A549 (cell line): ENCODE measurements at regions not wholly inside any gene's neighbourhood (a gene's known extent, or its start where the extent isn't known, plus 50 kb on each side); places are given as distances from the start of the nearest gene placed in this dataset.

Source experiments
- ATAC-seq, 2 experiments: fragments of 200-7000 bp in 1 of 2; fragments of >200 bp in 1 of 2; cut with Nextera tagmentation in 1 of 2; cut with Tn5 transposase in 1 of 2; 3 replicates each; pipeline versions ENCODE4 v1.8.0 to v1.9.1; 2018 to 2020; ENCODE audit warnings: mild to moderate bottlenecking in 1 of 2, moderate library complexity in 1 of 2
- CTCF ChIA-PET: fragments of 300-600 bp; sonication (Branson Sonifier 250); formaldehyde crosslinking; extraction: SDS; loops from one replicate; lab custom pipeline; 2021; ENCODE audit warnings: antibody characterized with exemption, inconsistent platforms; lab: Yijun Ruan, JAX
- POLR2A ChIA-PET: fragments of 350-600 bp; formaldehyde crosslinking; extraction: SDS; loops from one replicate; lab custom pipeline; 2021; ENCODE audit warnings: antibody characterized with exemption, inconsistent platforms; lab: Yijun Ruan, JAX
- DNase-seq, 2 experiments: peaks; one replicate each; pipeline versions ENCODE4 v3.0.0 to v3.0.0-alpha.2; 2011 to 2016; ENCODE audit warnings: low read depth in 1 of 2, low spot score in 1 of 2
- FAIRE-seq: peaks from 2 replicates; lab custom pipeline; 2011; peaks lifted over from hg19 to GRCh38; lab: Jason Lieb, UNC
- H3K27ac ChIP-seq, 2 experiments: fragments of >200 bp; sonication (Bioruptor Twin); formaldehyde crosslinking; 3 replicates each; pipeline ENCODE4 v1.5.1; 2016 to 2017
- H3K4me1 ChIP-seq: fragments of >200 bp; sonication (Bioruptor Twin); formaldehyde crosslinking; 3 replicates; pipeline ENCODE4 v1.6.1; 2016
- H3K4me2 ChIP-seq: fragments of >200 bp; sonication (Bioruptor Twin); formaldehyde crosslinking; 3 replicates; pipeline ENCODE4 v1.6.1; 2016
- H3K4me3 ChIP-seq: fragments of >200 bp; sonication (Bioruptor Twin); formaldehyde crosslinking; 3 replicates; pipeline ENCODE4 v1.5.1; 2016
- H3K9me3 ChIP-seq: fragments of >200 bp; sonication (Bioruptor Twin); formaldehyde crosslinking; 3 replicates; pipeline ENCODE4 v1.6.1; 2016
- BCL3 ChIP-seq: fragments of >200 bp; sonication (Bioruptor Twin); formaldehyde crosslinking; IDR thresholded peaks from 3 replicates; pipeline ENCODE4 v1.6.1; 2016
- CEBPB ChIP-seq, 2 experiments: fragments of >200 bp in 1 of 2; sonication (Bioruptor Twin) in 1 of 2; formaldehyde crosslinking in 1 of 2; IDR thresholded peaks; 2 replicates each; pipeline ENCODE4 v1.6.1; 2012 to 2016
- CHD2 ChIP-seq: fragments of 150-350 bp; IDR thresholded peaks from 2 replicates; pipeline ENCODE4 v1.6.1; 2014; ENCODE audit warnings: low read length; ENCODE audit not compliant: partially characterized antibody
- CHD4 ChIP-seq: fragments of 200-600 bp; sonication (generic); IDR thresholded peaks from 2 replicates; pipeline ENCODE4 v1.6.1; 2016; ENCODE audit warnings: antibody characterized with exemption, mild to moderate bottlenecking, borderline replicate concordance
- E2F6 ChIP-seq: IDR thresholded peaks from 2 replicates; pipeline ENCODE4 v1.6.1; 2012; ENCODE audit warnings: low read depth, borderline replicate concordance
- EHMT2 ChIP-seq: fragments of 200-600 bp; sonication (generic); IDR thresholded peaks from 2 replicates; pipeline ENCODE4 v1.6.1; 2016; ENCODE audit warnings: antibody characterized with exemption, low read depth, mild to moderate bottlenecking, moderate library complexity
- ESRRA ChIP-seq: fragments of 150-350 bp; IDR thresholded peaks from 2 replicates; pipeline ENCODE4 v1.6.1; 2014; ENCODE audit warnings: mild to moderate bottlenecking, low read length, borderline replicate concordance
- FOSL2 ChIP-seq, 2 experiments: fragments of 450-650 bp in 1 of 2; fragments of >200 bp in 1 of 2; sonication (Bioruptor Twin) in 1 of 2; formaldehyde crosslinking; IDR thresholded peaks; 2 replicates each; pipeline versions ENCODE4 v1.5.0 to v1.6.1; 2016 to 2020; ENCODE audit warnings: mild to moderate bottlenecking in 1 of 2, moderate library complexity in 1 of 2
- FOXS1 ChIP-seq: fragments of 250-450 bp; sonication (Bioruptor Pico); IDR thresholded peaks from 2 replicates; pipeline ENCODE4 v1.5.0; 2020; ENCODE audit warnings: mild to moderate bottlenecking, moderate library complexity
- HES2 ChIP-seq: fragments of >200 bp; sonication (Bioruptor Twin); formaldehyde crosslinking; IDR thresholded peaks from 2 replicates; pipeline ENCODE4 v1.6.1; 2016
- HEYL ChIP-seq: fragments of 250-450 bp; sonication (Bioruptor Pico); IDR thresholded peaks from 2 replicates; pipeline ENCODE4 v1.8.0; 2021; ENCODE audit warnings: mild to moderate bottlenecking, moderate library complexity
- HOXB13 ChIP-seq: fragments of 250-450 bp; sonication (Bioruptor Pico); IDR thresholded peaks from 2 replicates; pipeline ENCODE4 v1.5.0; 2020; ENCODE audit warnings: low read depth, mild to moderate bottlenecking, moderate library complexity
- JUNB ChIP-seq: fragments of >200 bp; sonication (Bioruptor Twin); formaldehyde crosslinking; IDR thresholded peaks from 2 replicates; pipeline ENCODE4 v1.6.1; 2016
- MAFK ChIP-seq: fragments of 450-650 bp; IDR thresholded peaks from 2 replicates; pipeline ENCODE4 v1.6.1; 2014; ENCODE audit not compliant: partially characterized antibody
- MAZ ChIP-seq: fragments of 150-350 bp; IDR thresholded peaks from 2 replicates; pipeline ENCODE4 v1.6.1; 2014; ENCODE audit warnings: antibody characterized with exemption, low read depth, low read length, borderline replicate concordance
- MYC ChIP-seq: IDR thresholded peaks from 2 replicates; pipeline ENCODE4 v1.6.1; 2012; ENCODE audit warnings: mild to moderate bottlenecking, inconsistent platforms, low read length, improper control_type of control experiment, borderline replicate concordance
- NFE2L2 ChIP-seq: fragments of 150-350 bp; conservative IDR thresholded peaks from 2 replicates; pipeline ENCODE4 v1.6.1; 2014; ENCODE audit warnings: low read length
- NPAS2 ChIP-seq: fragments of 250-450 bp; sonication (Bioruptor Pico); IDR thresholded peaks from 2 replicates; pipeline ENCODE4 v1.8.0; 2022; ENCODE audit warnings: mild to moderate bottlenecking, moderate library complexity, borderline replicate concordance
- PHF8 ChIP-seq: fragments of 200-600 bp; sonication (generic); IDR thresholded peaks from 2 replicates; pipeline ENCODE4 v1.6.1; 2016; ENCODE audit warnings: low read depth, mild to moderate bottlenecking, antibody characterized with exemption, moderate library complexity, borderline replicate concordance
- POLR2A ChIP-seq: IDR thresholded peaks from 2 replicates; pipeline ENCODE4 v1.6.1; 2012; ENCODE audit warnings: mild to moderate bottlenecking, low read length
- RAD21 ChIP-seq, 2 experiments: fragments of >200 bp in 1 of 2; sonication (Bioruptor Twin) in 1 of 2; formaldehyde crosslinking in 1 of 2; IDR thresholded peaks in 1 of 2; conservative IDR thresholded peaks in 1 of 2; 2 replicates in 1 of 2; 3 replicates in 1 of 2; pipeline ENCODE4 v1.6.1; 2012 to 2018; ENCODE audit warnings: inconsistent platforms in 1 of 2
- RCOR1 ChIP-seq: fragments of 150-350 bp; IDR thresholded peaks from 2 replicates; pipeline ENCODE4 v1.6.1; 2014; ENCODE audit warnings: antibody characterized with exemption, low read length, low read depth
- SMC3 ChIP-seq: fragments of >200 bp; sonication (Bioruptor Twin); formaldehyde crosslinking; IDR thresholded peaks from 3 replicates; pipeline ENCODE4 v1.6.1; 2018; ENCODE audit warnings: inconsistent platforms
- SREBF2 ChIP-seq: fragments of 450-650 bp; IDR thresholded peaks from 2 replicates; pipeline ENCODE4 v1.6.1; 2014; ENCODE audit warnings: mild to moderate bottlenecking, moderate library complexity
- TP53 ChIP-seq: fragments of 250-450 bp; sonication (Bioruptor Pico); IDR thresholded peaks from 2 replicates; pipeline ENCODE4 v1.5.0; 2021; ENCODE audit warnings: mild to moderate bottlenecking, moderate library complexity
- ZC3H11A ChIP-seq: fragments of 450-650 bp; IDR thresholded peaks from 2 replicates; pipeline ENCODE4 v1.6.1; 2014; ENCODE audit warnings: antibody characterized with exemption, mild to moderate bottlenecking
- WGBS: methylation state at CpG from one replicate; pipeline ENCODE4 v1.1.6; 2017; ENCODE audit errors: missing lambda C conversion rate; 5-methylcytosine and 5-hydroxymethylcytosine counted together
- TF ChIP-seq, protein P1 (sequence below): IDR thresholded peaks from 2 replicates; pipeline ENCODE4 v1.6.1; 2012
- TF ChIP-seq, protein P2 (sequence below): fragments of >200 bp; sonication (Bioruptor Twin); formaldehyde crosslinking; IDR thresholded peaks from 3 replicates; pipeline ENCODE4 v1.5.1; 2016

GRCh38 chr3:132817646-132818177 is 95.5 kb upstream of the NPHP3 start:
- FAIRE-seq (no peak), ATAC-seq (no peak), DNase-seq (no peak)
- Histone ChIP-seq H3K4me1 (no peaks in the 10 kb centered on the region), H3K9me3 (no peaks in the 10 kb centered on the region), H3K4me2 (no peak overlapping the region), H3K4me3 (no peak overlapping the region), H3K27ac (no peak overlapping the region)
- TF ChIP-seq E2F6, result no peak
- ChIA-PET POLR2A (no interaction called here), CTCF (no interaction called here)
- WGBS, result 2% methylated on average over 3 of the region's 3 CpGs

DNA sequence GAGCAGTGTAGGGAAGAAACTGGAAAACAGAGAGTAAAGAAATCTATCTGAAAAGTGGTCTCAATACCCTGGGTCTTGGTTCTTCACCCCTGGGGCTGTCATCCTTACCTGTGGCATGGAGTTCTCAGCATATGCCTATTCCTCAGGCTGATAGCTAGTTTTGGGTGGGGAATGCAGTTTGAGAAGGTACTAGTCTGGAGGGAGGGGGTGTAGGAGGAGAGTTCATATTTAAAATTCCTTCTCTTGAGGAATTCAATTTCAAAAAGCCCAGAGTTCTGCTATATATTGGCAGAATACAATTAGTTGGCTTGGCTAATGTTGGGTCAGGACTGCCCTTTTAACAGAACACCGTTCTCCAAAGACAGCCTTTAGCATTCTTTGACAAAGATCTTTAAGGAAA is 82.9 kb upstream of the NPHP3 start:
- no peak for ATAC-seq
- DNase-seq, result no peak
- ChIA-PET CTCF (no interaction called here), POLR2A (no interaction called here)
- WGBS, result 0% methylated on average over 1 of the region's 1 CpG
- TF ChIP-seq SREBF2 (no peak), HOXB13 (no peak), ESRRA (no peak), HEYL (no peak), BCL3 (no peak), HES2 (no peak), MAFK (no peak), FOXS1 (CRISPR knock-in tag) (no peak), SMC3 (no peak), JUNB (no peak)
- TF ChIP-seq, protein P1, sequence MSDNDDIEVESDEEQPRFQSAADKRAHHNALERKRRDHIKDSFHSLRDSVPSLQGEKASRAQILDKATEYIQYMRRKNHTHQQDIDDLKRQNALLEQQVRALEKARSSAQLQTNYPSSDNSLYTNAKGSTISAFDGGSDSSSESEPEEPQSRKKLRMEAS, result no peak
- TF ChIP-seq, protein P2, sequence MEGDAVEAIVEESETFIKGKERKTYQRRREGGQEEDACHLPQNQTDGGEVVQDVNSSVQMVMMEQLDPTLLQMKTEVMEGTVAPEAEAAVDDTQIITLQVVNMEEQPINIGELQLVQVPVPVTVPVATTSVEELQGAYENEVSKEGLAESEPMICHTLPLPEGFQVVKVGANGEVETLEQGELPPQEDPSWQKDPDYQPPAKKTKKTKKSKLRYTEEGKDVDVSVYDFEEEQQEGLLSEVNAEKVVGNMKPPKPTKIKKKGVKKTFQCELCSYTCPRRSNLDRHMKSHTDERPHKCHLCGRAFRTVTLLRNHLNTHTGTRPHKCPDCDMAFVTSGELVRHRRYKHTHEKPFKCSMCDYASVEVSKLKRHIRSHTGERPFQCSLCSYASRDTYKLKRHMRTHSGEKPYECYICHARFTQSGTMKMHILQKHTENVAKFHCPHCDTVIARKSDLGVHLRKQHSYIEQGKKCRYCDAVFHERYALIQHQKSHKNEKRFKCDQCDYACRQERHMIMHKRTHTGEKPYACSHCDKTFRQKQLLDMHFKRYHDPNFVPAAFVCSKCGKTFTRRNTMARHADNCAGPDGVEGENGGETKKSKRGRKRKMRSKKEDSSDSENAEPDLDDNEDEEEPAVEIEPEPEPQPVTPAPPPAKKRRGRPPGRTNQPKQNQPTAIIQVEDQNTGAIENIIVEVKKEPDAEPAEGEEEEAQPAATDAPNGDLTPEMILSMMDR, result no peak
- Histone ChIP-seq H3K4me1 (no peaks in the 10 kb centered on the region), H3K4me3 (no peak overlapping the region), H3K4me2 (no peak overlapping the region), H3K27ac (no peak overlapping the region), H3K9me3 (no peaks in the 10 kb centered on the region)
- no peak for FAIRE-seq

DNA sequence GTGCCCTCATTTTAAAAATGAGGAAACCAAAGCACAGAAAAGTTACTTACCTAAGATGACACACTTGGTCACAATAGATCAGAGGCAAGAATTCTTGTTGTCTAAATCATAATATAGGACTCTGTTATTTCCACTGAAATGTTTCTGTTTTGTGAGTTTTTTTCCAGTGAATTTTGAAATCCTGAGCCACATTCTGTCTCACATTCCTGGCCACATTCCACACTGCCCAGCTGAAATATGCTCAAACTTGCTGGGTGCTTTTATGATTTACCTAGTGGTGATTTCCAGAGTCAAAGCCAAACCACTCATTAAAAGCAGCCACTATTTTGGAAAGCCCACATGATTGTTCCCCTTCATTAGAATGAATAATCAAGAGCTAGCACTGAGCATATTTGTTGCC is 82.3 kb upstream of the NPHP3 start:
- H3K9me3 ChIP-seq, result no peaks in the 10 kb centered on the region
- FAIRE-seq (no peak), ATAC-seq (no peak), DNase-seq (no peak)
- H3K4me1 ChIP-seq, result no peaks in the 10 kb centered on the region
- TF ChIP-seq FOSL2 (IDR thresholded peaks at IDR 0.05), result no peak
- TF ChIP-seq FOSL2 (CRISPR knock-in tag; IDR thresholded peaks at IDR 0.05), result no peak
- TF ChIP-seq SREBF2, result no peak
- no peak for TF ChIP-seq MAZ
- TF ChIP-seq NPAS2 (CRISPR knock-in tag), result no peak
- TF ChIP-seq TP53, result no peak
- TF ChIP-seq RCOR1, result no peak
- TF ChIP-seq CHD4, result no peak
- no peak for TF ChIP-seq PHF8
- no peak for TF ChIP-seq RAD21 (conservative IDR thresholded peaks at IDR 0.05 in 1 of 2, IDR thresholded peaks at IDR 0.05 in 1 of 2)
- TF ChIP-seq BCL3, result no peak
- TF ChIP-seq EHMT2, result no peak
- no peak for TF ChIP-seq POLR2A
- TF ChIP-seq ZC3H11A, result no peak
- TF ChIP-seq MYC, result no peak
- no peak for TF ChIP-seq CEBPB (IDR thresholded peaks at IDR 0.05)
- no peak for TF ChIP-seq NFE2L2
- TF ChIP-seq CHD2, result no peak
- ChIA-PET CTCF (no interaction called here), POLR2A (no interaction called here)
- H3K27ac ChIP-seq, result no peak overlapping the region
- H3K4me2 ChIP-seq, result no peak overlapping the region
- no peak overlapping the region for H3K4me3 ChIP-seq
